DND-41 (cell line): ENCODE measurements at regions not wholly inside any gene's neighbourhood (a gene's known extent, or its start where the extent isn't known, plus 50 kb on each side); places are given as distances from the start of the nearest gene placed in this dataset.
"Not testable (repeated sequence)": the region's sequence is repeated elsewhere in the genome, so short reads cannot be mapped to it uniquely, and the experiment has no call there.

Experiments
- ATAC-seq: fragments of 200-7000 bp; cut with Tn5 transposase; 3 replicates; pipeline ENCODE4 v1.9.1; 2021; ENCODE audit warnings: low read depth; ENCODE audit not compliant: insufficient read depth
- DNase-seq: peaks from one replicate; pipeline ENCODE4 v3.0.0-alpha.2; 2020
- H2AFZ ChIP-seq: 2 replicates; pipeline ENCODE4 v1.6.0; 2012; ENCODE audit warnings: low read depth, low read length
- H3K27ac ChIP-seq: 2 replicates; pipeline ENCODE4 v1.5.1; 2012; ENCODE audit warnings: low read length, inconsistent platforms
- H3K27me3 ChIP-seq: fragments of 200-600 bp; sonication (generic); 2 replicates; pipeline ENCODE4 v1.6.0; 2012; ENCODE audit warnings: low read length, mild to moderate bottlenecking, inconsistent platforms; ENCODE audit not compliant: insufficient read depth, poor library complexity
- H3K36me3 ChIP-seq: 2 replicates; pipeline ENCODE4 v1.5.1; 2012; ENCODE audit warnings: low read length, inconsistent platforms; ENCODE audit not compliant: insufficient read depth
- H3K4me1 ChIP-seq: 2 replicates; pipeline ENCODE4 v1.5.1; 2012; ENCODE audit warnings: mild to moderate bottlenecking, low read length; ENCODE audit not compliant: insufficient read depth
- H3K4me2 ChIP-seq: 2 replicates; pipeline ENCODE4 v1.6.0; 2012; ENCODE audit warnings: mild to moderate bottlenecking, moderate library complexity, low read length, inconsistent platforms; ENCODE audit not compliant: insufficient read depth
- H3K4me3 ChIP-seq, 2 experiments: fragments of 200-600 bp in 1 of 2; shearing (Covaris generic) in 1 of 2; 2 replicates each; pipeline ENCODE4 v1.5.1; 2012 to 2016; ENCODE audit warnings: inconsistent platforms in 2 of 2, low read length in 2 of 2, mild to moderate bottlenecking in 2 of 2, low read depth in 1 of 2, moderate library complexity in 1 of 2
- H3K79me2 ChIP-seq: 2 replicates; pipeline ENCODE4 v1.6.0; 2012; ENCODE audit warnings: low read length, inconsistent platforms; ENCODE audit not compliant: insufficient read depth
- H3K9ac ChIP-seq: 2 replicates; pipeline ENCODE4 v1.6.0; 2012; ENCODE audit warnings: low read depth, mild to moderate bottlenecking, inconsistent platforms, low read length, moderate library complexity
- H3K9me3 ChIP-seq: 2 replicates; pipeline ENCODE4 v1.5.1; 2012; ENCODE audit warnings: low read length, moderate library complexity, mild to moderate bottlenecking, inconsistent platforms; ENCODE audit not compliant: insufficient read depth, severe bottlenecking
- H4K20me1 ChIP-seq: 2 replicates; pipeline ENCODE4 v1.6.0; 2012; ENCODE audit warnings: low read length; ENCODE audit not compliant: insufficient read depth
- CTCF ChIP-seq: IDR thresholded peaks from 2 replicates; pipeline ENCODE4 v1.5.1; 2012; ENCODE audit warnings: borderline replicate concordance, low read length, moderate library complexity, mild to moderate bottlenecking; ENCODE audit not compliant: poor library complexity, severe bottlenecking; ENCODE audit errors: extremely low read depth
- EZH2 ChIP-seq: IDR thresholded peaks from 3 replicates; pipeline ENCODE4 v1.6.1; 2012; ENCODE audit warnings: borderline replicate concordance, low read depth, mild to moderate bottlenecking, moderate library complexity, low read length, inconsistent platforms; ENCODE audit not compliant: severe bottlenecking

- Histone ChIP-seq H3K4me2 (no peak overlapping the region), H3K27ac (no peak overlapping the region), H3K9ac (no peak overlapping the region), H3K4me1 (no peaks in the 10 kb centered on the region), H3K27me3 (no peaks in the 10 kb centered on the region), H4K20me1 (no peaks in the 10 kb centered on the region), H3K36me3 (no peaks in the 10 kb centered on the region), H2AFZ (no peak overlapping the region), H3K9me3 (no peaks in the 10 kb centered on the region), H3K4me3 (no peak overlapping the region), H3K79me2 (no peaks in the 10 kb centered on the region)
- ATAC-seq: no peak
- TF ChIP-seq CTCF: no peak
- no peak for TF ChIP-seq EZH2
- no peak for DNase-seq
Observed at GRCh38 chr17:72192800-72193192, 72.0 kb downstream of the SOX9 start.

- Histone ChIP-seq H3K4me2 (no peak overlapping the region), H3K9me3 (no peaks in the 10 kb centered on the region), H3K79me2 (no peaks in the 10 kb centered on the region), H3K4me3 (no peak overlapping the region), H3K9ac (no peak overlapping the region), H3K27me3 (no peaks in the 10 kb centered on the region), H4K20me1 (no peaks in the 10 kb centered on the region), H2AFZ (no peak overlapping the region), H3K27ac (no peak overlapping the region), H3K36me3 (no peaks in the 10 kb centered on the region), H3K4me1 (no peaks in the 10 kb centered on the region)
- TF ChIP-seq CTCF: no peak
- TF ChIP-seq EZH2: no peak
- ATAC-seq: no peak
- DNase-seq: no peak
Observed at GRCh38 chr17:72193391-72194106, 72.7 kb downstream of the SOX9 start.

- H3K4me1 ChIP-seq, ATAC-seq, H3K4me3 ChIP-seq, H3K27me3 ChIP-seq, H3K27ac ChIP-seq, H3K9ac ChIP-seq, H3K9me3 ChIP-seq, H3K4me2 ChIP-seq, H3K36me3 ChIP-seq, H2AFZ ChIP-seq, DNase-seq, H3K79me2 ChIP-seq, H4K20me1 ChIP-seq: not testable (repeated sequence)
Observed at GRCh38 chr17:72194107-72194440, 73.3 kb downstream of the SOX9 start.

DNA sequence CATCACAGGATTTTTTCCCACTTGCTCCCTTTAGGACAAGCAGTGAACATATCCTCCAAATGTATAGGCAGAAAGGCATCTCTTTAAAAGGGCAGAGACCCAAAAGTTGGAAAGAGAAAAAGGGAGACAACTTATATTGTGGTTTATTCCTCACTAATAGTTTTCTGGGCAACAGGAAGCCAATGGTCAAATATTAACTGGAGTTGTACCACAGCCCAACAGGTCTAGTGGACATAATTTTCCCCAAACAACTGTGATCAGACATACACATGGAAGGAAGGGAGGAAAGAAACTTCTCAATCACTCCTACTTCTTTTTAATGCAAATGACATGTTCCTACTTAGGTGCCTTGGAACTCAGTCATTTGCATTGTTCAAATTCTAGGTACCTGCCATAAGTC is 78.4 kb downstream of the SOX9 start:
- Histone ChIP-seq H3K36me3 (no peaks in the 10 kb centered on the region), H3K9ac (no peak overlapping the region), H3K27me3 (no peaks in the 10 kb centered on the region), H3K79me2 (no peaks in the 10 kb centered on the region), H3K27ac (no peak overlapping the region), H3K4me3 (no peak overlapping the region), H3K4me2 (no peak overlapping the region), H2AFZ (no peak overlapping the region), H3K4me1 (no peaks in the 10 kb centered on the region), H3K9me3 (no peaks in the 10 kb centered on the region), H4K20me1 (no peaks in the 10 kb centered on the region)
- DNase-seq: no peak
- TF ChIP-seq CTCF: no peak
- no peak for TF ChIP-seq EZH2
- ATAC-seq: no peak
